Karpas-422 (cell line): ENCODE measurements at regions not wholly inside any gene's neighbourhood (a gene's known extent, or its start where the extent isn't known, plus 50 kb on each side); places are given as distances from the start of the nearest gene placed in this dataset.
A peak's percentile ranks its signal among the peaks of the same experiment; 100 is the strongest.

Source experiments
- DNase-seq: peaks from one replicate; pipeline ENCODE4 v3.0.0-alpha.2; 2015
- H2AFZ ChIP-seq: fragments of 200-600 bp; sonication (generic); 2 replicates; pipeline ENCODE4 v1.6.1; 2014; ENCODE audit warnings: antibody characterized with exemption, low read length, mixed read lengths
- H3K27ac ChIP-seq: fragments of 200-600 bp; sonication (generic); 2 replicates; pipeline ENCODE4 v1.5.1; 2014; ENCODE audit warnings: mild to moderate bottlenecking, low read length, moderate library complexity
- H3K27me3 ChIP-seq: fragments of 200-600 bp; sonication (generic); 2 replicates; pipeline ENCODE4 v1.6.1; 2014; ENCODE audit warnings: low read length, mixed read lengths
- H3K36me3 ChIP-seq: fragments of 200-600 bp; sonication (generic); 2 replicates; pipeline ENCODE4 v1.6.1; 2014; ENCODE audit warnings: low read length, mixed read lengths; ENCODE audit not compliant: insufficient read depth
- H3K4me1 ChIP-seq: fragments of 200-600 bp; sonication (generic); 2 replicates; pipeline ENCODE4 v1.6.1; 2014; ENCODE audit warnings: mild to moderate bottlenecking, low read length, mixed read lengths
- H3K4me2 ChIP-seq: fragments of 200-600 bp; sonication (generic); 2 replicates; pipeline ENCODE4 v1.6.1; 2014; ENCODE audit warnings: low read length, low read depth, mild to moderate bottlenecking; ENCODE audit not compliant: poor library complexity, severe bottlenecking
- H3K4me3 ChIP-seq: fragments of 200-600 bp; sonication (generic); 2 replicates; pipeline ENCODE4 v1.5.1; 2014; ENCODE audit warnings: mild to moderate bottlenecking, antibody characterized with exemption, low read length, mixed read lengths
- H3K79me2 ChIP-seq: fragments of 200-600 bp; sonication (generic); 2 replicates; pipeline ENCODE4 v1.6.1; 2014; ENCODE audit warnings: mild to moderate bottlenecking, low read length, mixed read lengths
- H3K9ac ChIP-seq: fragments of 200-600 bp; sonication (generic); 2 replicates; pipeline ENCODE4 v1.6.0; 2014; ENCODE audit warnings: low read length
- H3K9me2 ChIP-seq: fragments of 200-600 bp; sonication (generic), shearing (Covaris generic); replicated peaks from 2 replicates; pipeline ENCODE4 v1.6.0; 2014; ENCODE audit warnings: mild to moderate bottlenecking, low read length, moderate library complexity; ENCODE audit not compliant: insufficient read depth
- H3K9me3 ChIP-seq: fragments of 300-700, 200-600 bp; sonication (generic); 2 replicates; pipeline ENCODE4 v1.6.1; 2014; ENCODE audit warnings: low read length, mixed read lengths
- H4K20me1 ChIP-seq: fragments of 200-600 bp; sonication (generic); 2 replicates; pipeline ENCODE4 v1.6.1; 2014; ENCODE audit warnings: mild to moderate bottlenecking, antibody characterized with exemption, low read length, low read depth; ENCODE audit not compliant: insufficient read depth

GRCh38 chr13:52954838-52955237, 73.8 kb upstream of the OLFM4 start:
- H3K79me2 ChIP-seq, result no peaks in the 10 kb centered on the region
- H3K4me2 ChIP-seq, result no peak overlapping the region
- H3K27ac ChIP-seq, result no peak overlapping the region
- no peaks in the 10 kb centered on the region for H3K4me1 ChIP-seq
- no peak for DNase-seq
- no peak overlapping the region for H2AFZ ChIP-seq
- H3K9me3 ChIP-seq, result no peaks in the 10 kb centered on the region
- H3K9me2 ChIP-seq, result no peaks in the 10 kb centered on the region
- H3K27me3 ChIP-seq, result no peaks in the 10 kb centered on the region
- no peak overlapping the region for H3K4me3 ChIP-seq
- H3K9ac ChIP-seq, result no peak overlapping the region
- H3K36me3 ChIP-seq, result no peaks in the 10 kb centered on the region
- no peaks in the 10 kb centered on the region for H4K20me1 ChIP-seq

DNA sequence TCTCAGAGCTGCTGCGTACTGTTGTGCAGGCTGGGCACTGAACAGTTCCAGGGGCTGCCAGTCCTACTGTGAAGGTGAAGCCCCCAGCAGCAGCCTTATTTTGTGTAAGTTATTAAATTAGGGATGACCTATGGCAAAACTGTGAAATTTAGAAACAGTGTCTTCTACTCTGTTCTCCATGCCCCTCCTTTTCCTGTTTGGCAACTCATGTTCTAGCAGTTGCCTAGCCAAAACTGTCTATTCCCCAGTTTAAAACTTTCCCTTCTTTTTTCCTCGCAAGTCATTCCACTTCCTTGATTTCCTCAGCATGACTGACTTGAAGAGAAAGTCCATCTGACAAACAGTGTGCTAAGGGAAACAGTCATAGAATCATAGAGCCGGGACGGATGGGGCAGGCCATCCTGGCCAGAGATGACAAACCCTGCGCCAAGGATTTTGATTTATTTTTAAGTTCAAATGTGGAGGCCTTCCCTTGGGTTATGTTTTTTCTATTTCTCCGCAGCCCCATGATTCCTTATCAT, 78.1 kb upstream of the OLFM4 start:
- no peaks in the 10 kb centered on the region for H3K9me2 ChIP-seq
- H3K9ac ChIP-seq, result no peak overlapping the region
- H3K79me2 ChIP-seq, result no peaks in the 10 kb centered on the region
- no peak for DNase-seq
- H3K36me3 ChIP-seq, result no peaks in the 10 kb centered on the region
- H2AFZ ChIP-seq, result no peak overlapping the region
- no peaks in the 10 kb centered on the region for H3K9me3 ChIP-seq
- no peak overlapping the region for H3K27ac ChIP-seq
- H3K4me3 ChIP-seq, result no peak overlapping the region
- no peaks in the 10 kb centered on the region for H4K20me1 ChIP-seq
- H3K27me3 ChIP-seq, result no peaks in the 10 kb centered on the region
- H3K4me1 ChIP-seq, result no peaks in the 10 kb centered on the region
- H3K4me2 ChIP-seq, result no peak overlapping the region

- DNase-seq, result no peak
- Histone ChIP-seq H3K36me3 (no peaks in the 10 kb centered on the region), H3K27me3 (no peaks in the 10 kb centered on the region), H3K4me2 (no peak overlapping the region), H4K20me1 (no peaks in the 10 kb centered on the region), H3K9me3 (no peaks in the 10 kb centered on the region), H3K27ac (no peak overlapping the region), H2AFZ (no peak overlapping the region), H3K79me2 (no peaks in the 10 kb centered on the region), H3K4me3 (no peak overlapping the region), H3K9me2 (no peaks in the 10 kb centered on the region), H3K9ac (no peak overlapping the region), H3K4me1 (no peaks in the 10 kb centered on the region)
These were observed 78.9 kb upstream of the OLFM4 start for GRCh38 chr13:52949742-52950141.

DNA sequence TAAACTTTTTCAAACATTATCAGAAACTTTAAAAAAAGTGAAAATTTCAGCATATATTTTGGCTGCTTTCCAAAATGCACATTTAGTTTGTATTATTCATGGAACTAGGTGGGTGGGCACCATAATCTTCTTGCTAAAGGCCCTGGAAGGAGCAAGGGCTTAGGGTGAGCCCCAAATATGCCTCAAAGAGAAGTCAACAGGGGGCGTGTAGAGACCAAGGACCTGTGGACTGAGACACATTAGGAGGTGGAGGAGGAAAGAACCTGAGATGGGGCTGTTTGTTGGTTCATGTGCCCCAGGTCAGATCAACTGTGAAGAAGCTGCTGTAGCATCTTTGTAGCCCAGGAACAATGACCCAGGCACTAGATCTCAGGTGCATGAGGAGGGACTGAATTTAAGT, 79.6 kb upstream of the OLFM4 start:
- no peak overlapping the region for H3K9ac ChIP-seq
- H4K20me1 ChIP-seq, result no peaks in the 10 kb centered on the region
- H3K27ac ChIP-seq, result no peak overlapping the region
- no peaks in the 10 kb centered on the region for H3K9me3 ChIP-seq
- no peak overlapping the region for H3K4me2 ChIP-seq
- no peaks in the 10 kb centered on the region for H3K27me3 ChIP-seq
- H3K36me3 ChIP-seq, result no peaks in the 10 kb centered on the region
- no peaks in the 10 kb centered on the region for H3K9me2 ChIP-seq
- no peak overlapping the region for H2AFZ ChIP-seq
- H3K4me1 ChIP-seq, result no peaks in the 10 kb centered on the region
- H3K79me2 ChIP-seq, result no peaks in the 10 kb centered on the region
- peak; percentile 53 for DNase-seq
- H3K4me3 ChIP-seq, result no peak overlapping the region

DNA sequence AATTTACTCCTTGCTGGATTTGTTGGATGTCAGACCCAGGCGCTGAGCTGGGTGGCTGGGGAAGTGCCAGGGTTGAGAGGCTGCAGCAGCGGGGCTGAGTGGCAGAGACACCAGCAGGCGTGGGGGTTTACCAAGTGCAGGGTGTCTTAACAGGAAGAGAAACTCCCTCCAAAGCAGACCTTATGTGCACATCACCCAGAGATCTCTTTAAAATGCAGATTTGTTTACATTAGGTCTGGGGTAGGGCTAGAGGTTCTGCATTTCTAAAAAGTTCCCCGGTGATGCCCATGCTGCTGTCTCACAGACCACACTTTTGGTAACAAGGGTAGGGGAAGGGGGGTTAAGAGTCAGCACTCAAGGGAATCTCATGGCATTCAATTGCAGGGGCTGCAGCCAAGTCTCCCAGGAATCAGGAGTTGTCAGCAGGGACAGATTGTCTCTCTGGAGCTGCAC, 80.7 kb upstream of the OLFM4 start:
- no peak for DNase-seq
- H3K27ac ChIP-seq, result no peak overlapping the region
- no peak overlapping the region for H3K9ac ChIP-seq
- no peaks in the 10 kb centered on the region for H3K9me3 ChIP-seq
- H3K9me2 ChIP-seq, result no peaks in the 10 kb centered on the region
- no peaks in the 10 kb centered on the region for H3K36me3 ChIP-seq
- H4K20me1 ChIP-seq, result no peaks in the 10 kb centered on the region
- H3K27me3 ChIP-seq, result no peaks in the 10 kb centered on the region
- H3K4me1 ChIP-seq, result no peaks in the 10 kb centered on the region
- no peak overlapping the region for H3K4me2 ChIP-seq
- H3K79me2 ChIP-seq, result no peaks in the 10 kb centered on the region
- H2AFZ ChIP-seq, result no peak overlapping the region
- H3K4me3 ChIP-seq, result no peak overlapping the region

- DNase-seq, result no peak
- Histone ChIP-seq H3K4me2 (no peak overlapping the region), H3K4me1 (no peaks in the 10 kb centered on the region), H2AFZ (no peak overlapping the region), H3K4me3 (no peak overlapping the region), H4K20me1 (no peaks in the 10 kb centered on the region), H3K9me2 (no peaks in the 10 kb centered on the region), H3K36me3 (no peaks in the 10 kb centered on the region), H3K9ac (no peak overlapping the region), H3K79me2 (no peaks in the 10 kb centered on the region), H3K27me3 (no peaks in the 10 kb centered on the region), H3K9me3 (no peaks in the 10 kb centered on the region), H3K27ac (no peak overlapping the region)
These were observed 83.3 kb upstream of the OLFM4 start for GRCh38 chr13:52945348-52945747.

DNA sequence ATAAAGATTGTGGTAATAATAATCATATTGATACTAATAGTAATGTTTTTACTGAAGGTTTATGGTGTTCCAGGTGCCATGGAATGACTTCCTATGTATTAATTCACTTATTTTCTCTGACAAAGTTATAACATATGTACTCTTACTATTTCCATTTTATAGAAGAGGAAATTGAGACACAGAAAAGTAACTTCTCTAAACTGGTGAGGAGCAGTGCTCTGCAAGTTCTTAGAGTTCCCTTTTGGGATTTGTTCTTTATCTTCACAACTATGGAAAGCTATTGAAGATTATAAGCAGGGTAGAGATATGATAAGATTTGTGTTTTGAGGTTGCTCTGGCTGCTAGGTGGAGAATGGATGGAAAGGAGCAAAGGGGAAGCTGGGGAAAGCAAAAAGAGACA, 83.9 kb upstream of the OLFM4 start:
- Histone ChIP-seq H2AFZ (no peak overlapping the region), H3K9me2 (no peaks in the 10 kb centered on the region), H3K4me1 (no peaks in the 10 kb centered on the region), H3K9ac (no peak overlapping the region), H3K79me2 (no peaks in the 10 kb centered on the region), H3K36me3 (no peaks in the 10 kb centered on the region), H3K4me2 (no peak overlapping the region), H3K9me3 (no peaks in the 10 kb centered on the region), H3K4me3 (no peak overlapping the region), H3K27ac (no peak overlapping the region), H4K20me1 (no peaks in the 10 kb centered on the region), H3K27me3 (no peaks in the 10 kb centered on the region)
- no peak for DNase-seq

GRCh38 chr13:52938065-52938464, 89.6 kb upstream of the PCDH8 start:
- no peak overlapping the region for H2AFZ ChIP-seq
- no peak overlapping the region for H3K4me2 ChIP-seq
- H4K20me1 ChIP-seq, result no peaks in the 10 kb centered on the region
- H3K36me3 ChIP-seq, result no peaks in the 10 kb centered on the region
- H3K9ac ChIP-seq, result no peak overlapping the region
- no peaks in the 10 kb centered on the region for H3K79me2 ChIP-seq
- no peak overlapping the region for H3K4me3 ChIP-seq
- no peaks in the 10 kb centered on the region for H3K9me3 ChIP-seq
- no peaks in the 10 kb centered on the region for H3K9me2 ChIP-seq
- no peaks in the 10 kb centered on the region for H3K27me3 ChIP-seq
- no peak for DNase-seq
- no peak overlapping the region for H3K27ac ChIP-seq
- 0 out of 2 replicates have a peak, but pooled peaks cover 4% of the 10 kb centered on the region for H3K4me1 ChIP-seq

DNA sequence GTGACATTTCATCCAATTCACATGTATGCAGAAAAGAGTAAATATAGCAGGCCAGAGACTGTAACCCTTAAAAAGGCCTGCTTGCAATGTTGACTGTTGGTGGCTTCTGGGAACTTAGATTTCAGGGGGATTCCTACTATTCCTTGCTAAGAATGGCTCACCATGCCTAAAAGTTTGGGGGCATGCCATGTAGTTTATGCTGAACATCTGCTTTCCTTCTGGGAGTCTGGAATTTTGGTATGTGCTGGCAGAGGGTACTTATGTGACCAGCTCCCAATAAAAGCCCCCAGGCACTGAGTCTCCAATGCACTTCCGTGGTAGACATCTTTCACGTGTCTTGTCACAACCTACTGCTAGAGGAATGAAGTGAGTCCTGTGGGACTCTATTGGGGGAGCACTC, 88.4 kb upstream of the PCDH8 start:
- H3K79me2 ChIP-seq, result no peaks in the 10 kb centered on the region
- 0 out of 2 replicates have a peak, but pooled peaks cover 4% of the 10 kb centered on the region for H3K4me1 ChIP-seq
- no peaks in the 10 kb centered on the region for H4K20me1 ChIP-seq
- no peaks in the 10 kb centered on the region for H3K9me3 ChIP-seq
- no peak overlapping the region for H3K9ac ChIP-seq
- no peaks in the 10 kb centered on the region for H3K9me2 ChIP-seq
- no peaks in the 10 kb centered on the region for H3K36me3 ChIP-seq
- H3K4me2 ChIP-seq, result no peak overlapping the region
- H2AFZ ChIP-seq, result no peak overlapping the region
- DNase-seq, result no peak
- no peak overlapping the region for H3K27ac ChIP-seq
- H3K4me3 ChIP-seq, result no peak overlapping the region
- H3K27me3 ChIP-seq, result no peaks in the 10 kb centered on the region
